ENCODE measurements at regions not wholly inside any gene's neighbourhood (a gene's known extent, or its start where the extent isn't known, plus 50 kb on each side); places are given as distances from the start of the nearest gene placed in this dataset.

DNA sequence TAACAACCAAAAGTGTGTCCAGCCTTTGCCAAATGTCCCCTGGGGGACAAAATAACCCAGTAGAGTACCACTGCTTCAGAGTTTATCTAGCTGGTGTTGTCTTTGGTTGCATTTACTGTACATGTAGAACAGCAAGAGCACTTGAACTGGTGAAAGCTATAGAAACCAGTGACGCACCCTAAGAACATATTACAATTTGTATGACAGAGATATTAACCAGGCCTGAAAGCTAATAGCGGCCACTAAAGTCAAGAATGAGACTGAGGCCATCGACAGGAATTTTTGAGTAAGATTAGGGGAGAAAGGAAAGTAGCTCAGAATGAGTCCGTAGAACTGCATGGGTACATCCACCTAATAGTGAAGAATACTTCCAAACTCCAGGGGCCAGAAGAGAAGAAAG, 236.2 kb downstream of the MTERF1 start:
- no peak for DNase-seq

DNA sequence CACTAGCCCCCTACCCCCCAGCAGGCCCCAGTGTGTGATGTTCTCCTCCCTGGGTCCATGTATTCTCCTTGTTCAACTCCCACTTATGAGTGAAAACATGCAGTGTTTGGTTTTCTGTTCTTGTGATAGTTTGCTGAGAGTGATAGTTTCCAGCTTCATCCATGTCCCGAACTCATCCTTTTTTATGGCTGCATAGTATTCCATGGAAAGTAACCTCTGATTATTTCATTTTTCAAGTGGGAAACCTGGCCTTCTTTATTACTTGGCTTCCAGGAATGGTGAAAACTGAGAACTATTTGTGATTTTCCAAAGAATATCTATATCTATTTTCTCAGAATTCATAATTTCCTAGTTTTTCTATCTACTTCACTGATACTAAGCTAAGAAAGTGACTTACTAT, 235.0 kb downstream of the MTERF1 start:
- DNase-seq = no peak

DNA sequence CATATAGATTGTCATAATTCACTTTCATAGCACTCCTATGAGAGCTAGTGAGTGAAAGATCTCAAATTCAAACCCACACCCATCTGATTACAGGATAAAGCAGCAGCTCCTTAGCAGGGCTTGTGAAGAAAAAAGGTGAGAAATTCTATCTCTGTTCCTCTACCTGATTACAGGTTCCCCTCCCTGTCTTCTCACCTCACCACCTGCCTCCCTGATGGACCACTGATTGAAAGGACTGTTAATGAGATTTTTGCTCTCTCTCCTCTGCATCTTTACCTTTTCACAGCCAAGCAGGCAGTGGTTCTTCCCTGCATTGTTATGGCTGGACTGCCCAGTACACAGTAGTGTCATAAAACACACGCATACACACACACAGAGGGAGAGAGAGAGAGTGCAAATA, 228.5 kb downstream of the MTERF1 start:
- no peak for DNase-seq

DNA sequence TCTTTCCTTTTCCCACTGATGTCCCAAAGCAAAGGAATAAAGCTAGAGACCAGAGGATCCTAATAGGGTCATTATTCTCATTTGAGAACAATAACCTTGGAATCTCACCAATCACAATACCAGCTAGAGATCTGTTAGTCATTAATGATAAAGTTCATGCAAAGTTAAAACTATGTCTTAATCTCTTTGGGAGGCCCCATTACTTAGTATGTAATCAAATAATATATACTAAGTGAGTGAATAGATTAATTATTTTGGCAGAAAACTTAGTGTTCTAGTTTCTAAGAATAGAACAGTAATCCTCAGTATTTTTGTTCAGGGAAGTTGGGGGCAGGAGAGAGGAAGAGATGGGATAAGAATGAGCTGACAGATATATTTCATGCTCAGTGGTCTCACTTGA, 227.2 kb downstream of the MTERF1 start:
- DNase-seq = no peak

DNA sequence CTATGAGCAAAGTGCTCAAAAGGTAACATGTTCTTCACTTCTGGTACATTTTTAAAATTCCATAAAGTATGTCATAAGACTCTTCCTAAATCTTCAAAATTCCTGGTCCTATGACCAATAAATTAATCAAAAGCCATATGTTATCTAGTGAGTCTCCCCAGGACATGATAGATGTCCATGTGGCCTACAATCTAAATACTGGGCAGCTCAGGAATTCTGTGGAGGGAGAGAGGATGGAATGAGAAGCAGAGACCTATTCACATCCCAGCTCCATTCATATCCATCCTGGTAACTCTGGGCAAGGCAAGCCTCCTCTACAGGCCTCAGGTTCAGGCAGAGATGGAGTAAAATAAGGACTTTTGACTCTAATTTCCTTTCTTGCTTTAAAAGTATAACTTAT, 224.8 kb downstream of the MTERF1 start:
- DNase-seq = no peak

DNA sequence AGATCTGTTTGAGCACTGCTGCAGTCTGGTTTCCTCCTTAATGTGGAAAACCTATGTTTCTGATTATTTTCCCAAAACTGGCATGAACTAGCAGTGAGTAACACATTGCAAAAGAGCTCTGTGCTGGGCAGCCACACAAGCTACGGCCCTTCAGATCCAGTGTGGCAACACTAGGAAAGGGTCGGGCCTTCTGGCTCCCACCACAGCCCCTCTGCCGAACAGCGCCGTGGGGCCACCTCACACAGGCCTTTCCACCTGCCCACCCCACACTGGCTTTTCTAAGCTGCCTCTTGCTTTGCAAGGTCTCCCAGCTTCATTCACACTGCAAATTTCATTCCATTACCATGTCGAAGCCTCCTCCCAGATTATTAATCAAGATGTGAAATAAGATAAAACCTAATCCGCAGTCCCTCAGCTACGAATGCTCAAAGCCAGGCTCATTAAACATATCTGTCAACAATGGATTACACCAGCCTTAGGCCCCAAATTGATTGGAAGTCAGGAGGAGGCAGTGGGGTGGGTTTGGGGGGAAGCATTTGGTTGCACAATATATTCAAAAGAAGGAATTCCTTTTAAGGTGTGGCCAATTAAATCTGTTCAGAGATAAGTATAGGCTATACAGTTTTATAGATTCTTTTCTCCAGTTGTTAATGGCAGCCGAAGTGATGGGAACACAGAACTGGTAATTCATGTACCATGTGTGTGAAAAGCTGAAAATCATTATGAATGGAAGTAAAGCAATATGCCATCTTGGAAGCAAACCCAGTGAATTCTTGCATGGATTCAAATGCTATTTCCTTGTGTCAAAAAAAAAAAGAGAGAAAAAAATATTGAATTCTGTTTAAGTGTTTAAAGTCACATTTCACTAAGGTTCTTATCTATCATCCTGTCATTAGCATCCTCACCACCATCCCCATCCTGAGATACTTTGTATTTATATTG, 223.7 kb downstream of the MTERF1 start:
- no peak for DNase-seq

DNA sequence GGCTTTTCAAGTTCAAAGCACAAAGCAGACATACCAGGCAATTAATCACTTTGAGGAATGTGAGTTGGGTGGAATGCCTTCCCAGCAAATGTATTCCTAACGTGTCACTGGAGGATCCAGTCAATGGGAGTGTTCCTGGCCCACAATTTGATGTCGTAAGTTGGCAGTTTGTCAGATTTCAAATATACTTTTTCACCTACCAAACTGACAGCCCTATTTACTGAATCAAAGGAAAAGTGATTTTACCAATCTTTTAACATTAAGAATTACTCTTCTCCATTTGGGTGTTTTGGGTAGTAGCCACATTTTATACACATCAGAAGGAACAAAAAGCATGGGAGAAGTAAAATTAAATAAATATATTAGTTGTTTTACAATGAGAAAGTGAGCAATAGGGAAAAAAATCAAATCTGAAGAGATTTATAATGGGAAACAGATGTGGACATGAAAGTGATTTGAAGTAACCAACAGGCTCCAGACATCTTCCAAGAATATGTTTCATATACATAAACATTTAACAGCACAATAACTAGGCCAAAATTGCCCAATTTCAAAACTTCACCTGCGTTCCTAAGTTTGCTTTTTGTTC, 222.9 kb downstream of the MTERF1 start:
- DNase-seq = no peak

DNA sequence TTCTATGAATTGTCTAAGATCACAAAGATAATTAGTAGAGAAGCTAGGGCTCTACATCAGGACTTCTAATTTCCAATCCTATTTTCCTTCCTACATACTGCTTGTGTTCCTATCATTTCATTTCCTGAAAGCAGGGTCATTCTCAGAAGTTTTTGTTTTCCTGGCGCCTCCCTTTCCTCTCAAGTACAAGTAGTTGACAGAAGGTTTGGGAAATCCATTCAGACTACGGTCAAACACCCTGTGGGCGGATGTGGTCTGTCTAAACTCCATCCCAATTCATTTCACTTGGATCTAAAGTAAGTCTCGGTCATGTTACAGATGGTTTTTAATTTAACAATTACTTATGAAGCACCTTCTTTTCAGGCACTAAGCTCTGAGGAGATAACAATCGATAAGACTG, 221.4 kb downstream of the MTERF1 start:
- DNase-seq = no peak

DNA sequence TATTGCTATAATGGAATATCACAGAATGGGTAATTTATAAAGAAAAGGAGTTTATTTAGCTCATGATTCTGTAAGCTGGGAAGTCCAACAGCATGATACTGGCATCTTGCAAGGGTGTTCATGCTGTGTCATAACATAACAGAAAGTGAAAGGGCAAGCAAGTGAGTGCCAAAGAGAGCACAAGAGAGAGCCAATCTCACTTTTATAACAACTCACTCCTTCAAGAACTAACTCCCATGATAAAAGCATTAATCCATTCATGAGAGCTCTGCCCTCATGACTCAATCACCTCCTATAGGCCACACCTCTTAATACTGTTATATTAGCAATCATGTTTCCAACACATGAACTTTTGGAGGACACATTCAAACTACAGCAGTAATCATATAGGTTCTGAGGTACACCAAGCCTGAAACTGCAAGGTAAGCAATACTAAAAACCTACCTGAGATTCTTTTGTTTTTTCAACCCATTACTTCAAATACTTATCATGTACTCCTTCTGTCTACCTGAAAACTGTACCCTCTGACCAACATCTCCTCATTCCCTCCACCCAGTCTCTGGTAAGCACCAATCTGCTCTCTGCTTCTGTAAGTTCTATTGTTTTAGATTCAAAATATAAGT, 219.7 kb downstream of the MTERF1 start:
- DNase-seq = no peak

DNA sequence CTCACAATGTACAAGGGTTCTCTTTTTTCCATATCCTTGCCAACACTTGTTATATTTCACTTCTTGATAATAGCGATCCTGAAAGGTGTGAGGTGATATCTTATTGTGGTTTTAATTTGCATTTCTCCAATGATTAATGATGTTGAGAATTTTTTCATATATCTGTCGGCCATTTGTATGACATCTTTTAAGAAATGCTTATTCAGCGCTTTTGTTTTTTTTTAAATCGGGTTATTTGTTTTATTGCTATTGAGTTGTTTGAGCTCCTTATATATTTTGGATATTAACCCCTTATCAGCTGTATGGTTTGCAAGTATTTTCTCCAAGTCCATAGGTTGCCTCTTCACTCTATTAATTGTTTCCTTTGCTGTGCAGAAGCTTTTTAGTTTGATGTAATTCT, 218.8 kb downstream of the MTERF1 start:
- DNase-seq = no peak

DNA sequence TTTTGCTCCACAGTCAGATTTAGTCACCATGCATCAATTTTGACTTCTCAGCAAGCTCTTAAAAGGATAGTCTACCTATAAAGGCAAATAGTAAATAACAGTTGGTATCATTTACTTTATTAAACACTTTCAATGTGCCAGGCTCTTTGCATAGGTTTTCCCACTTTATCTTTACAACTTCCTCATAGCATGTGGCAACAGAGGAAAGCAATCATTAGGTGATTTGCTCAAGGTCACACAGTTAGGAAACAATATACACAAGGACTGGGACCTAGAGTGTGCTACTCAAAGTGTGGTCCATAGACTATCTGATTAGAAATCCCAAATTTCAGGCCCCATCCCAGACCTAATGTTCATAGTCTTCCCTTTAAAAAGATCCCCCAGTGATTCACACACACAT, 212.3 kb downstream of the MTERF1 start:
- no peak for DNase-seq

DNA sequence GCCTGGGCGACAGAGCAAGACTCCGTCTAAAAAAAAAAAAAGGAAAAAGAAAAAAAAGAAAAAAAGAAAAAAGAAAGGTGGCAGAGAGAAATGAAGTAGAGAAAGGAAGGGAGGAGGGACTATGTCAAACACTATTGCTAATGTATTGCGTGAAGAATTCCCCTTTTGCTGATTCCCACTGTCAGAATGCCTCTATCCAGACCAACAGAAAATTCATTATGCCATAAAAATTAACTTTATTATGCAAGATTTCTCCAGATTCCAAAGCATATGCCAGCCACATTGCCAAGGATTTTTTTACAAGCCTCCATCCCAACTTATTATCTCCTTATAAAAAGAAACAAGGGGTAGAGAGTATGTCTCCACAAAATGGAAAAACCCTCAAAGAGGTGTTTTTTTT, 209.3 kb downstream of the MTERF1 start:
- no peak for DNase-seq

DNA sequence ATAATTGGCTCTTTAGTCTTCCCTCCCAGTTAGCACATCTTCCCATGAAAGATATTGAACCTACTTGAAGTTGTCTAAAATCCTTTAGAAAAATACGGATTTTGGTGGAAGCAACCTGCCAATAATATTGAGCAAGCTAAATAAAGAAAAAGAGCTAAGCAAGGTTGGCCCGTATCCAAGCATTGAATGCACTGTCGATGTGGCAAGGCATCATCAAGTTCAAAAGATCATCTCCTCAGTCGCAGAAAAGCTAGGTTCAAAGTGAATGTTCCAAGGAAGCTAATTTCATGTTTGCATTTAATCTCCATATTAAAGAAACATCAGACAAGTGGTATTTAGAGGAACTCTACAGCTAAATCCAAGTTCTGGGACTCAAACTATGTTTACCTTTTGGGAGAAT, 206.0 kb downstream of the MTERF1 start:
- DNase-seq = no peak

DNA sequence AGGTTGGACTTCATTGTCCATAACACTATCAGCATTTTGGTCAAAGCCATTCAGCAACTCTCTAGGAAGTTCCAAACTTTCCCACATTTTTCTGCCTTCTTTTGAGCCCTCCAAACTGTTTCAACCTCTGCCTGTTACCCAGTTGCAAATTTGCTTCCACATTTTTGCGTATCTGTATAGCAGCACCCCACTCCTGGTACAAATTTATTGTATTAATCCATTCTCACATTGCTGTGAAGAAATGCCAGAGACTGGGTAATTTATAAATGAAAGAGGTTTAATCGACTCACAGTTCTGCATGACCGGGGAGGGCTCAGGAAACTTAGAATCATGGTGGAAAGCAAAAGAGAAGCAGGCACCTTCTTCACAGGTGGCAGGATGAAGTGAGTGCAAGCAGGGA, 198.8 kb downstream of the MTERF1 start:
- no peak for DNase-seq

DNA sequence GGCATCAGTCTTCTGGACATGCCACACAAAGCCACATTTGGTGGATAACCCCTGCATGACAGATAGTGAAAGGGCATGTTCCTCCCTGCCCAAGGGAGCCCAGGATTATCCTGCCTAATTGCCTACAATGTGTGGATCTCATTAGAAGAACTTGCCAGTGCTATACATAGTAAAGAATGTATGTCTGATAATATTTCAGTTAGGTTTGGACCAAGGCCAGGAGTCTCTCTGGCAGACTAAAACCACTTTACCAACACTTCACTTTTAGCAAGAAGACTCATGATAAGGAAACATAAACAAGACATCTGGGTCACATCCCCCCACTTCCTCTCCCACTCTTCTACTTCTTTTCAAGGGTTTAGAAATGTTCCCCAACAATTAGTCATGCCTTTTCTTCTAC, 196.7 kb downstream of the MTERF1 start:
- DNase-seq = no peak

DNA sequence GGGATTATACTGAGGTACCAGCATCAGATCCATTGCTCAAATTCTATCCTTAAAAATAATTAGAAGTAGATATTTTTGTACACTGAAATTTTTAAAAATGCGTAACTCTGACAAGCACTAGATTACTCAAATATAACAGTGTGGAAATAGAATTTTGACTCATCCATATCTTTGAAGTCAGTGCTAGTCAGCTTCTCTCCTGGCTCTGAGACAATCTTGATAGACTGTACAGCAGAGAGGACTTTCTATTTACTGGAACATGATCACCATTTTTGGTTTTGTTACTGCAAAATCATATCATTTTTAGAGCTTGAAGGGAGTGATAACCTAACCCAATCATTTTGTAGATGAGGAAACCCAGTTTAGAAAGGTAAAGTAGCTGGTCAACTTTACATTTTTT, 195.0 kb downstream of the MTERF1 start:
- DNase-seq = no peak

DNA sequence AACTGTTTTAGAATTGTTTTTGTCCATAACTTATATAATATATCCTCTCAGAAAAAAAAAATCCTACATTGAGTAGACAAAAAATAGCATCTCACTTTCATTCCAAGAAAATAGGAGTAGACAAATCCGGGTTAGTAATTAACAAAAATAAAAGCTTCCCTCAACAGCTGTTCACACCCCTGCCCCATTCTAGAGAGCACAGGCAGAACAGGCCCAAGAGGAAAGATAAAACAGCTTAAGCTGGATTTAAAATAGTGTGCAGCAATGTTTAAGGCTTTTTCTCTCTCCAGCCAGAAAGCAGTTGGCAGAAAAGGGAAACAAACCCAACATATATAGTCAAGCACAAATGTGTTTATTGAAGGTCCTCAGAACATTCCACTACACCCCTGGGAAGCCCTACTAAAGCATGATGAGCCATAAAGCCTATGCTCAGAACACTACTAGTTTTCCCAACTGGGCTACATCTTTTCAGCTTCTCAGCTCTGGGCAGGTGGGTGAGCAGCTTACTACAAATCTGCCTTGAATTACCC, 189.9 kb downstream of the MTERF1 start:
- DNase-seq = no peak

DNA sequence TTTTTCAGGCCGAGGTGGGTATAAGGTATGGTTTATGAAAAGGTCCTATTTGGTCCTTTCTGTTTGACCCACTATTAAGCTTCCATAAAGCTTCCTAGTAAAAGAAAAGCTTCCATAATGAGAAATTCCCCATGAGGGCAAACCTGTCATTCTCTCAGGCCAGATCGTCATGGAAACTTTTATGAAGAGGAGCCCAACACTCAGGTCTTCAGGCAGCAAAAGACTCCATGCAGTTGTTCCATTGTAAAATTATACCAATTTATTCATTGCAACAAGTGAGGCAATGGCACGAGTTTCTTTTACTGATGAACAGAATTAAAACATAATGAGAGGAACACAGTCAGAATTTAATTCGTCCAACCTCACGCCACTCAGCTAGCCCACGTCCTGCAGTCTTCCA, 188.6 kb downstream of the MTERF1 start:
- no peak for DNase-seq

DNA sequence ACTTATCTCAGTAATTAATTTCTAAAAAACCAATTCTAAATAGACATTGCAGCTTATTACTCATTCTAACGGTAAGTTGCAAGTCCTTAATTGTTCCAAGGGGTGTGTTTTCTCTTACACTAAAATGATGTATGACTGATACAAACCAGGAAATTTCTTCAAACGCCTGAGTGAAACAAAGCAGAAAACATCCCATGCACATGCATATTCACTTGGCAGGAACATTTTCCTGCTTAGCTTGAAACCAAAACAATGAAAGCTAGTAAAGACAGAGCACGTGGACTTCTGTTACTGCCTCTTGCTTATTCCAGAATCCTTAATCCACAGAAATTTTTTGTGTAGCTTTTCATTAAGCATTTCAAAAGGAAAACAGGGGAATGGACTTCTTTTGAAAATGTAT, 187.7 kb downstream of the MTERF1 start:
- no peak for DNase-seq

DNA sequence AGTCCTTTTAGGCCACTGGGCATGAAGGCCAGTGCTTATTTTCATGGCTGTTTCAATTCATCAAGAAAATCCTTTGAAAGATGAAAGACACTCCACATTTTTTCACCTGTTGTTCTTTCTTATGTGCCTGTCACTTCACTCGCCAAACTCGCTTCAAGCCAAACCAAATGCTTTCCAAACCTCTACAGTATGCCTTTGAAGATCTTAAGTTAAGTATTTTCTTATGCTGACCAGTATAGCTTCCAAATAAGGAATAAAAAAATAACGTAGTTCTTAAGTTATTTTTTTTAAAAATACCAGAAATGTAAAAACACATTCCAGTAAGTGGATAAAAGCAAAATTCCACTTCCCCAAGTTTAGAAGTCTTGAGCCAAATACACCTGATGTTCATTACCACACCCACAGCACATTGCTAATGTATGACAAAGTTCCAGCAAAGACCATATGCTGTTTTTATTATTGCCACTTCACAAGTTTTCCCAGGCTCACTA, 186.1 kb downstream of the MTERF1 start:
- DNase-seq = no peak

DNA sequence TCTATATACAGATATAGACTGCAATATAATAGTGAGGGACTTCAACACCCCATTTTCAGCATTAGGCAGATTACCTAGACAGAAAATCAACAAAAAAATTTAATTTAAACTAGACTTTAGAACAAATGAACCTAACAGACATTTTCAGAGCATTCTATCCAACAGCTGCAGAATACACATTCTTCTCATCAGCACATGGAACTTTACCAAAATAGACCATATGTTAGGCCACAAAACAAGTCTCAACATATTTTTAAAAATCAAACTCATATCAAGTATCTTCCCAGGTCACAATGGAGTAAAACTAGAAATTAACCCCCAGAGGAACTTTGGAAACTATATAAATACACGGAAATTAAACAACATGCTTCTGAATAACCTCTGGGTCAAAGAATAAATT, 169.6 kb downstream of the MTERF1 start:
- DNase-seq = no peak

DNA sequence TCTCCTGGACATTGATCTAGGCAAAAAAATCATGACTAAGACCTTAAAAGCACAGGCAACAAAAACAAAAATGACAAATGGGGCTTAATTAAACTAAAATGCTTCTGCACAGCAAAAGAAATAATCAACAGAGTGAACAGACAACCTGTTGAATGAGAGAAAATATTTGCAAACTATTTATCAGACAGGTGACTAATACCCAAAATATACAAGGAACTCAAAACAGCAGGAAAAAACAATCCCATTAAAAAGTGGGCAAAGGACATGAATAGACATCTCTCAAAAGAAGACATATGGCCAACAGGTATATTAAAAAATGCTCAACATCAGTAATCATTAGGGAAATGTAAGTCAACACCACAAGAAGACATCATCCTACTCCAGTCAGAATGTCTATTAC, 166.8 kb downstream of the MTERF1 start:
- no peak for DNase-seq

DNA sequence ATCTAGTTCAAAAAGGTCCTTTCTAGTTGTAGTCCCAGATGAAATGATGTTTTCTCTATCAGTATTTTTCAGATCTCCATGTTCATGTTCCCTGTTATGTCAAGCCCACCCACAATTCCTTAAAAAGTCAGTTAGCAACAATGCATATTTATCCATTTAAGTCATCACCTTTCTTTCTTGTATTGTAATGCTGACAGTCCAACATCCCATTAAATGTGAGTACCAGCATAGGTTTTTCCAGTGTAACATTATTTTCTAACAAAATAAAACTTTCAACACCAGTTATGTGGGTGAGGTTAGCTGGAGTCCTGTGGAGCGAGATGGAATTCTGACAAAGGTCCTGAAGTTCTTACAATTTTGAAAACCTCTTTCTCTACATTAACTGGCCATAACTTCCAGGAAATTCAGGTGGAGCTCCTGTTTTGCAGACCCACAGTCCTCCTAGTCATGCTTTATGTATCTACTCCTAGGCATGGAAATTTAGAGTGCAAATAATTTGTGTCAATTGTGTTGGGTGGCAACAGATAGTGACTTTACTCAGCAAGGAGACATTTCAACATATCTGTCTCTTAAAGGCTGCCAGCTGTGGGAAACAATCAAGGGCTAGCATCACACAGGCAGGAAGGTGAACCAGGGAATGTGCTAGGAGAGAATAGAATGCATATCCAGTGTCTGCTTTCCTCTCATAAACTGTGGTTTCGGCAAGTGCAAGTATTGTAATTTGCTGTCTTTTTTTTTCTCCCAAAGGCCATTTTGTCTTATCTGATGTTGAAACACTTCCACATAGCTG, 162.6 kb downstream of the MTERF1 start:
- DNase-seq = no peak

Data from NCI-H510A (cell line).